Occipital lobe (tissue), 1 donor: ENCODE measurements at regions not wholly inside any gene's neighbourhood (a gene's known extent, or its start where the extent isn't known, plus 50 kb on each side); places are given as distances from the start of the nearest gene placed in this dataset.

Source experiments
- DNase-seq: peaks from one replicate; lab custom pipeline; 2025; lab: John Stamatoyannopoulos, UW

- DNase-seq: no peak
Observed at GRCh38 chr5:89232139-89232603, 349.2 kb upstream of the MEF2C start.

DNA sequence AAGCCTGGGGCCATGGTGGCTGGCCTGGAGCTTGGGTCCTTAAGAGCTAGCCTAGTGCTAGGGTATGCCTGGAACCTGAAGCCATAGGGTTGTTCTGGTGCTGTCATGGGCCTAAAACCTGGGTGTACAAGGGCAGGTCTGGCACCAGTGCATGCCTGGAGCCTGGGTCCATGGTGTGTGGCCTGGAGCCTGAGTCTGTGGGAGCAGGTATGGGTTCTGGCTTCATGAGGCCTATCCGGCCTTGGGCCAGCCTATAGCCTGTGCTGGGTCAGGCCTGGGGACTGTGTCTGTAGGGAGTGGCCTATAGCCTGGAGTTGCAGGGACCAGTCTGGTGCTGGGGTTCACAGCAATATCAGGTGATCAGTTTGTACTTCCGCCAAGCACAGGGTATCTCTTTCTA, 347.2 kb upstream of the MEF2C start:
- no peak for DNase-seq

- no peak for DNase-seq
Observed at GRCh38 chr5:89229331-89230070, 346.5 kb upstream of the MEF2C start.

- no peak for DNase-seq
Observed at GRCh38 chr5:89228355-89228754, 345.4 kb upstream of the MEF2C start.

DNA sequence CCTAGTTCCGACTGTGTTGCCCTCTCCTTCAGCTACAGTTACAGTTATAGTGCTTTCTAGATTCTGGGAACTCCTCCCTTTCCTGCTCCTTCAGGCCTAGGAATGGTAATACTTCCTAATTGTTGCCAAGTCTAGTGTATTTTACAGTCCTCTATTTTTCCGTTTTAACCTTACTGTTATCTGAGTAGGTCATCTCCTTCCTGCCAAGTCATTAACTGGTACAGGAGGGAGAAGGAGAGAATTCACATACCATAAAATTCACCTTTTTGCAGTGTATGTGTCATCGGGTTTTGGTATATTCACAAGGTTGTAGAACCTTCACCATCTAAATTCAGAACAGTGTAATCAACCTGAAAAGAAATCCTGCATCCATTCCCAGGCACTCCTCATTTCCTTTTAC, 335.4 kb upstream of the MEF2C start:
- no peak for DNase-seq

GRCh38 chr5:89216606-89217005, 333.6 kb upstream of the MEF2C start:
- no peak for DNase-seq

GRCh38 chr5:89213573-89213972, 330.6 kb upstream of the MEF2C start:
- DNase-seq: no peak

DNA sequence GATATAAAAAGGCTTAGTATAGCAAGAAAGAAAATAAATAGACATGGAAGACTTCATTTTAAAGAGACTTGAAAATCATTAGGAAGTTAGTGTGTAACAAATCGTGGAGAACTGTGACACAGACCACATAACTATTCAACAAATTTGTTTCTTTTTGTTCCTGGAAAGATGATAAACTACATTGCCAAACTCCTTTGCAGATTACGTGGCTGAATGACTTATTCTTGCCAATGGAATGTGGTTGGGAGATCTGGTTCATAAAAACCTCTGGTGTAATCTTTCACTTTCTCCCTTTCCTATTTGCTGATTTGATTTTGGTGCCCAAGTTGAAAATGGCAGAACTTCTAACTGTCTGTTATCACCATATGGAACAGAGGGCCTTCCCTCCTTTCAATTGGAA, 328.9 kb upstream of the MEF2C start:
- no peak for DNase-seq

- no peak for DNase-seq
Observed at GRCh38 chr5:89208811-89209210, 325.8 kb upstream of the MEF2C start.

DNA sequence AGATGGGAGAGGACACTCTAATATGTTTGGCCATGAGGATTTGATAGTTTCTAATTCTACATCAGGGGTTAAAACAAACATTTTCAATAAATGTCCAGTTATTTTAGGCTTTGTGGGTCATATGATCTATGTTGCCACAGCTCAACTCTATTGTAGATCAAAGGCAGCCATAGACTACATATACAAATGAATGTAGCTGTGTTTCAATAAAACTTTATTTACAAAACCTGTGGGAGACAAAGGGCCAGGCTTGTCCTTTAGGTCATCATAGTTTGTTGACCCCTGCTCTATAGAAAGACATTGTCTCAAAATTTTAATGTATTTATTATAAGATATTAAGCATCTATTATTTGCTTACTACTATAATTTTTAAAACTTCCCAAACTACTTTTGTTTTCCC, 325.4 kb upstream of the MEF2C start:
- DNase-seq: no peak

- DNase-seq: no peak
Observed at GRCh38 chr5:89204756-89205155, 321.8 kb upstream of the MEF2C start.

DNA sequence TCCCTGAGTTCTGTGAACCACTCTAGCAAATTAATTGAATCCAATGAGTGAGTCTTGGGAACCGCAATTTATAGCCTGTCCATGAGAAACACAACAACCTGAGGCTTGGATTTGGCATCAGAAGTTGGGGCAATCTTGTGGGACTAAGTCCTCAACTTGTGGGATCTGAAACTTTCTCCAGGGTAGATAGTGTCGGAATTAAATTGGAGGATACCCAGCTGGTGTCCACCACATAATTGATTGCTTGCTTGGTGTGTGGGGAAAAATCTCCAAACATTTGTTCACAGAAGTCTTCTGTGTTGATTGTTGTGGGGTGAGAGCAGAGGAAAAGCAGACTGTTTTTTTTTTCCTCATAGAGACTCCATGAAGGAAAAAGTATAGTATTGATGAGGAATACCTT, 320.6 kb upstream of the MEF2C start:
- DNase-seq: no peak

GRCh38 chr5:89200899-89201298, 317.9 kb upstream of the MEF2C start:
- no peak for DNase-seq

DNA sequence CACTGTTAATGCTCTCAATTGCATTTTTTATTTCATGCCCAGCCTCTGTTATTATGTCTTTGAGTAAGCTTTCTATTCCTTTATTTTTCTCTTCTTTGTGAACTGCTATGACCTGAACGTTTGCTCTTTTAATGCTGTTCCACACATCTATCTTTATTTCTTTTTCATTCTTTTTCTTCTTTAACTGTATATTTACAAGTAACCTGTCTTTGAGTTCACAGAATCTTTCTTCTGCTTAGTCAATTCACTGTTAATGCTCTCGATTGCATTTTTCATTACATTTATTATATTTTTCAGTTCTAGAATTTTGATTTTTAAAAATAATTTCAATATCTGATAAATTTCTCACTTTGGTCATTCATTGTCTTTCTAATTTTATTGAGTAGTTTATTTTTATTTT, 316.3 kb upstream of the MEF2C start:
- no peak for DNase-seq

GRCh38 chr5:89191374-89191773, 308.4 kb upstream of the MEF2C start:
- no peak for DNase-seq

DNA sequence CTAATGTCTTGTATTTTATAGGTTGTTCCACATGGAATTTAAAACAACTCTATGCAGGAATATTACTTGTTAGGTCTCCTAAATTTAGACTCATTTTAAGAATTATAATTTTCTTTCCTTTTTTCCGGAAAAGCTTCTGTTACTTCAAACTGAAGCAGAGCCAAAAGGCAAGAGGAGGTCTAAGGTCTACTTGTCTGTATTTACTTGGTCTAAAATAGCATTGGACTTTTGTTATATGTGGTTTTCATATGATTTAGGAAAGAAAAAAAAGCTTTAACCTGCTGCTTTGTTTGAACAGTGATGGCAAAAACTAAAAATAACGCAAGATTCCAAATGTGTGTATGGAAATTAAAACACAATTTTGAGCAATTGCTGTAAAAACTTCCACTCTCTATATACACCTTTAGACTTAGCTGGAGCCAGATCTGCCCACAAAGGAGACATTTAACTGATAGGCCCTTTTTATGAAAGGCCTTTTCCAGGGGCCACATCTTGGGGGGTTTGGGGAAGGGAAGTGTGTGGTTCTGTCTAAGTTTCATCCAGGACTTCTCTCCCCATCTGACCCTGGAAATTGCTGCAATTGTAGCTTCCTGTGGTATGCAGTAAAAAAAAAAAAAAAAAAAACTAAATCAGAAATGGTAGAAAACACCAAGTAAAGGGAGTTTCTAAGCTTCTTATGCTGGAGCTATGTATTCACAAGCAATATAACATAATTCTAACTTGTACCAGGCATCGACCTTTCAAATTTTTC, 307.7 kb upstream of the MEF2C start:
- no peak for DNase-seq

- DNase-seq: no peak
Observed at GRCh38 chr5:89187883-89188465, 305.0 kb upstream of the MEF2C start.

DNA sequence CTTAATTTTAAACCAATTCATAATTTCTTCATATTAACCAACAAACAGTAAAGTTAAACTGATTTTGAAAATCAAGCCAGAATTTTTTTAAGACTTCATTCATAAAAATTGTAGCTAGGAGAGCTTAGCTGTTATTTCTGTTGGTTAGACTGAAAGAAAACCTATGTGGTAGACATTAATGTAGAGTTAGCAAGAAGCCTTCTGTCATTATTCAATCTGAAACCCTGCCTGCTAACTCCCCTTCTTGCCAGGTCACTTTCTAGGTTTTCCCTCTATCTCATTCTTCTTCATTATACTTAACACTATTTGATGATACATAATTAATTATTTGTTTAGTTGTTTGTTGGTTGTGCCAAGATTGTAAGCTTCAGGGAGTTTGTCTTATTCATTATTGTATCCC, 304.3 kb upstream of the MEF2C start:
- no peak for DNase-seq

GRCh38 chr5:89181546-89181945, 298.6 kb upstream of the MEF2C start:
- DNase-seq: no peak

DNA sequence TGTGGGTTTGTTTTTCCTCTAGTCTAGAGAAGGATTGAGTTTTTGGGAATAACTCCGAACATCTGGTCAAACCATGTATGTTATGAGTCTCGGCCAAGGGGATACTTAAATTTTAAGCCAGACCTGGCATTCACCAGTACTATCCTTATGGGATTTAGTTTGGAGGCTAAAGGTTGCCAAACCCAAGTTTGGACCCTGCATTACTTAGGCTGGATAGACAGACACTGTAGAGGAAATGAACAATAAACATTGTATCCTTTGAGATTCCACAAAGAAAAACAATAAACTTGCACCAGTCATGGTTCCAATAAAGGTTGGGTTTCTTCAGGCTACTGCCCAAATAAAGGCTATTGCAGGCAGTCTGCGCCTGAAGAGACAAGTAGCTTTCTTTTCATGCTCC, 296.7 kb upstream of the MEF2C start:
- DNase-seq: no peak

DNA sequence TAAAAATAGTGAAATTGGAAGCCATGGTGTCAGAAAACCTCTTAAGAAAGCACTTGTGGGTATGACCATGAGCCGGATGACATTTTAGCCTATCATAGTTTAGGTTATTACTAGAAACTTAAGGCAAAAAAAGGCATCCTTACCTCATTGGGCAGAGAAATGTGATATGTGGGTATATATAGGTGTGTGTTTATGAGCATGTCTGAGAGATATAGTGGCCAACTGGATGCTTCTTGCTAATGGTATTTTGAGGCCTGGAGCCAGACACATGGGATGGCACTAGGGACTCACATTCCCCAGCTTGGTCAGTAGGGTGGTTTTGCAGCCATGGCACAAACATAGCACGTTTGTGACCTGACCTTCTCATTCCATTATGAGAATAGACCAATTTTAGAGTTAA, 295.6 kb upstream of the MEF2C start:
- no peak for DNase-seq

DNA sequence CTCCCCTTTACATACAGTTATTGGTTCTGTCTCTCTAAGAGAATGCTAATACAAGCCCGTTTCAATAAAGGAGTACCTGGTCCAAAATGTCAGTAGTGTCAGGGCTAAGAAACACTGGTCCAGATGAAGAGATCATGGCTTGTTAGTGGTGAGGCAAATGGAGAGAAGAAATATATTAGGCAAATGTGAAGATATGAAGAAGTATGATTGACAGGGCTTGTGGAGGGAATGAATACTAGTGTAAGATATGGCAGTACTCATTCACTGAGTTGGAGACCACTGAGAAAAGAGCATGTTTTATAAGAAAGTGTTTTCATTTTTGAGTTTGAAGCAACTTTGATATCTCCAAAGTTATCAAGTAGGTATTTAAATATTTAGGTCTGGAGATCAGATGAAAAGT, 290.5 kb upstream of the MEF2C start:
- no peak for DNase-seq

- no peak for DNase-seq
Observed at GRCh38 chr5:89168766-89169165, 285.8 kb upstream of the MEF2C start.
